Nephron (organoid): ENCODE measurements at regions not wholly inside any gene's neighbourhood (a gene's known extent, or its start where the extent isn't known, plus 50 kb on each side); places are given as distances from the start of the nearest gene placed in this dataset.

Experiments used
- H3K27ac Mint-ChIP-seq, 3 experiments: 2 replicates each; pipeline ENCODE4 v1.8.0; 2020; ENCODE audit warnings: mixed read lengths in 3 of 3, mild to moderate bottlenecking in 2 of 3, moderate library complexity in 1 of 3
- H3K27me3 Mint-ChIP-seq: 2 replicates; pipeline ENCODE4 v1.8.0; 2021; ENCODE audit warnings: low read depth, mild to moderate bottlenecking, moderate library complexity, mixed read lengths
- H3K36me3 Mint-ChIP-seq: 2 replicates; pipeline ENCODE4 v1.8.0; 2020; ENCODE audit warnings: low read depth, mixed read lengths
- H3K4me1 Mint-ChIP-seq: 2 replicates; pipeline ENCODE4 v1.8.0; 2020; ENCODE audit warnings: mixed read lengths
- H3K4me3 Mint-ChIP-seq, 3 experiments: 2 replicates each; pipeline ENCODE4 v1.8.0; 2020; ENCODE audit warnings: mild to moderate bottlenecking in 3 of 3, mixed read lengths in 3 of 3, moderate library complexity in 2 of 3
- H3K9me3 Mint-ChIP-seq: 2 replicates; pipeline ENCODE4 v1.8.0; 2020; ENCODE audit warnings: mixed read lengths
- TF ChIP-seq, protein P1 (sequence below), 3 experiments: fragments of 200-600 bp; sonication (generic); IDR thresholded peaks; one replicate each; pipeline ENCODE4 v1.5.0; 2021; ENCODE audit warnings: antibody characterized with exemption in 3 of 3; ENCODE audit not compliant: unreplicated experiment in 3 of 3

DNA sequence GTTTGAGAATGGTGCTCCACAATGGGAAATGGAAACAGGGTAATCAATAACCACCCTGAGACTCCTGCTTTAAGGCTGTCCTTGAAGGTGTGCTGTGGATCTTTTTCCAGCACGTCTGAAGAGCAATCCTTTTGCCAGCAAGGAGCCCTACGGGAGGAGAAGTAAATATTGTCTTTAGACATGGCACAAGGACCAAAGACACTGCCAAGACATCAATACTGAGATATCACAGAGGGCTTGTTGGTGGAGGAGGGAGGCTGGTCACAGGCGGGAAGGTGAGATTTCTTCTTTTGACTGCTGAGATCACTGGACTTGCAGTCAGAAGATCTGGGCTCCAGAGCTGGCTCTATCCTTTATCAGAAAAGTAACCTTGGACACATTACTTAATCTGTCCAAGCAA, 135.0 kb upstream of the ZNF462 start:
- H3K27me3 Mint-ChIP-seq: no peaks in the 10 kb centered on the region
- TF ChIP-seq, protein P1, sequence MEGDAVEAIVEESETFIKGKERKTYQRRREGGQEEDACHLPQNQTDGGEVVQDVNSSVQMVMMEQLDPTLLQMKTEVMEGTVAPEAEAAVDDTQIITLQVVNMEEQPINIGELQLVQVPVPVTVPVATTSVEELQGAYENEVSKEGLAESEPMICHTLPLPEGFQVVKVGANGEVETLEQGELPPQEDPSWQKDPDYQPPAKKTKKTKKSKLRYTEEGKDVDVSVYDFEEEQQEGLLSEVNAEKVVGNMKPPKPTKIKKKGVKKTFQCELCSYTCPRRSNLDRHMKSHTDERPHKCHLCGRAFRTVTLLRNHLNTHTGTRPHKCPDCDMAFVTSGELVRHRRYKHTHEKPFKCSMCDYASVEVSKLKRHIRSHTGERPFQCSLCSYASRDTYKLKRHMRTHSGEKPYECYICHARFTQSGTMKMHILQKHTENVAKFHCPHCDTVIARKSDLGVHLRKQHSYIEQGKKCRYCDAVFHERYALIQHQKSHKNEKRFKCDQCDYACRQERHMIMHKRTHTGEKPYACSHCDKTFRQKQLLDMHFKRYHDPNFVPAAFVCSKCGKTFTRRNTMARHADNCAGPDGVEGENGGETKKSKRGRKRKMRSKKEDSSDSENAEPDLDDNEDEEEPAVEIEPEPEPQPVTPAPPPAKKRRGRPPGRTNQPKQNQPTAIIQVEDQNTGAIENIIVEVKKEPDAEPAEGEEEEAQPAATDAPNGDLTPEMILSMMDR (IDR thresholded peaks at IDR 0.05; ENCODE audit: unreplicated experiment in 3 of 3): no peak
- no peak overlapping the region for H3K27ac Mint-ChIP-seq
- no peaks in the 10 kb centered on the region for H3K36me3 Mint-ChIP-seq
- no peak overlapping the region for H3K4me3 Mint-ChIP-seq
- H3K4me1 Mint-ChIP-seq: peaks cover 5% of the 10 kb centered on the region
- H3K9me3 Mint-ChIP-seq: no peaks in the 10 kb centered on the region

DNA sequence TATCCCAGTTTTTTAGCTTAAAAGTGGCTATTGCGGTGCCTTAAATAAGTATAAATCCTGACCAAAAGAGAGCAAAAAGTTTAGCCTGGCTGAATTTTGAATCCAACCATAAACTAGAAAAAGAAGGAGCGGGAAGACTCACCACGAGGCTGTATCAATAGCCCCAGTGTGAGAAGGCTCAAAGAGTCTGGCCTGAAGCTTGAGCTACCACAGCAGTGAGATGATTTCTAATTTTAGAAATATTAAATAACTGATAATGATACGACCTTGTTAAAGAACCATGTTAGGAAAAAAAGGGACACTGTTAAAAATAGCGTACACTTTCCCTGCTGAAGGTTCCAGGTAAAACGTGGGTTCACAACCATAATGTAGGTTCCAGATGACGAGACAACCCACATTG, 134.1 kb upstream of the ZNF462 start:
- Mint-ChIP-seq H3K9me3 (no peaks in the 10 kb centered on the region), H3K27ac (no peak overlapping the region), H3K4me3 (no peak overlapping the region), H3K27me3 (no peaks in the 10 kb centered on the region), H3K36me3 (no peaks in the 10 kb centered on the region), H3K4me1 (peaks cover 5% of the 10 kb centered on the region)
- TF ChIP-seq, protein P1 (IDR thresholded peaks at IDR 0.05; ENCODE audit: unreplicated experiment in 3 of 3): no peak

DNA sequence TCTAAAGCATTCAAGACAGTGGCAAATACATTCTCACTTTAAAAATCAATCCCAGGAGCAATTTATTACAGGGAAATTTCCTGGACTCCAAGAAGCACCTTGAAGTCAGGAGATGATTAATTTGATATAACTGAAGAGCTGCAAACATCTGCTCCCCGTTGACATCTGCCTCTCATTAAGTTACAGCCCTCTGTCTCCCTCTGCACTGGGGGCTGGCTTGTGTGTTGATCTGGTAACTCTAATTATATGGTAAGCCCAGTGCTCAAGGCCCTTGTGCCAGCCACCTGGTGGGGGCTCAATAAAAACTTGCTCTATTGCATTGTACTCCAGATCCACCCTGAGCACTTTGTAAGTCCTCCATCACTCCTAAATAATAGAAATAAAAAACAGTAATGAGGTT, 131.1 kb upstream of the ZNF462 start:
- TF ChIP-seq, protein P1 (IDR thresholded peaks at IDR 0.05; ENCODE audit: unreplicated experiment in 3 of 3): no peak
- Mint-ChIP-seq H3K27ac (no peak overlapping the region), H3K4me1 (peaks cover 5% of the 10 kb centered on the region), H3K9me3 (no peaks in the 10 kb centered on the region), H3K36me3 (no peaks in the 10 kb centered on the region), H3K27me3 (peaks cover 5% of the 10 kb centered on the region), H3K4me3 (no peak overlapping the region)

DNA sequence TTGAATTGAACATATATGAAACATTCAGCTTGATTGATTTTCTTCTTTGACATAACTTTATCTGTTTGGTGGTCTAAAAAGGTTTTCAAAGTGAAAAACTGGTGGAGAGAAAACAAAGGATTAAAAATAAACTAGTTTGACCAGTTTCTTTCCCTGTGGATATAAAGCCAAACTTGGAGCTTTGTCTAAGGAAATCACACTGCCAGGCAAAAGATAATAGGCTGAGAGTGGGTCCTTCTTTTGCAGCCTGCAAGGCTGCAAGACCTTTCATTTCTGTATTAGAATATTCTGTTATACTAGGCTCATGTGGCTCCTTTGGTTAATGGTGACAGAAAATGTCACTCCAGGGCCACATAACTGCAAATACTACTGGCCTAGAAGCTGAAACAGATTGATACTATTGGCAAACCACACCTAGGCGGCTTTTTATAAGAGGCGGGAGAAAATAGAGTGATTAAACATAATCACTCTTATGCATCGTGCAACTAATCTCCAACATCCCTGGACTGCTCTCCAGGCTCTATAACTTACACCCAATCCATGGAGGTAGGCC, 129.1 kb upstream of the ZNF462 start:
- Mint-ChIP-seq H3K36me3 (no peaks in the 10 kb centered on the region), H3K27me3 (peaks cover 5% of the 10 kb centered on the region), H3K9me3 (no peaks in the 10 kb centered on the region), H3K27ac (no peak overlapping the region), H3K4me1 (peaks cover 5% of the 10 kb centered on the region), H3K4me3 (no peak overlapping the region)
- TF ChIP-seq, protein P1 (IDR thresholded peaks at IDR 0.05; ENCODE audit: unreplicated experiment in 3 of 3): no peak

DNA sequence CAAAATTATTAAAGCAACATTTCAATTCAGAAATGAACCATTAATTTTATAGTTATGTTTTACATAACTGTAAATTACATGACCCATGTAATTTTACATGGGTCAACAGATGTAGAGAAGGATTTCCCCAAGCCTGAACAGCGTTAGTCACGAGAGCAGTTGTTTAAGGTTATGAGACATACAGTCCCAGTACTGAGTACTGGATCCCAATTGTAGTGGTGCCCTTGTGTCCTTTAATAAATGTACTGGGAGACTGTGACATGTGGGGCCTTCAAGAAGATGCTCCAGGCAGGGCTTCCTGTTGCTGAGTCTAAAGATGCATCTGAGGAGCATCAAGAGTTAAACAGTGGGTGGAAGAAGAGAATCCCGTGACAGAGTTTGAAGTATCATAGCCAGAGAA, 125.5 kb upstream of the ZNF462 start:
- Mint-ChIP-seq H3K4me1 (no peaks in the 10 kb centered on the region), H3K9me3 (no peaks in the 10 kb centered on the region), H3K4me3 (no peak overlapping the region), H3K27ac (no peak overlapping the region), H3K27me3 (peaks cover 5% of the 10 kb centered on the region), H3K36me3 (no peaks in the 10 kb centered on the region)
- TF ChIP-seq, protein P1 (IDR thresholded peaks at IDR 0.05; ENCODE audit: unreplicated experiment in 3 of 3): no peak

DNA sequence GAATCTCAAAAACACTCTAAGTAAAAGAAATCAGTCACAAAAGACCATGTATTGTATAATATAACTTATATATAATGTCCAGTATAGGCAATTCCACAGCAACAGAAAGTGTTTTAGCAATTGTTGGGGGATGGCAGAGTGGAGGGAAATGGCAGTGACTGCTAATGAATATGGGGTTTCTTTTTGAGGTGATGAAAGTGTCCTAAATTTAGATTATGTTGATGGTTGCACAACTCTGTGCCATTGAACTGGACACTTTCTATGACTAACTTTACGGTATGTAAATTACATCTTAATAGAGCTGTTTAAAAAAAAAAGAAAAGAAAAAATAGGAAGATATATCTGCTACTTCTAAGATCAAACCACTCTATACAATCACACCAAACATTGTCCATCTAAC, 124.9 kb upstream of the ZNF462 start:
- no peaks in the 10 kb centered on the region for H3K9me3 Mint-ChIP-seq
- H3K36me3 Mint-ChIP-seq: no peaks in the 10 kb centered on the region
- TF ChIP-seq, protein P1 (IDR thresholded peaks at IDR 0.05; ENCODE audit: unreplicated experiment in 3 of 3): no peak

More for the DNA sequence above, 124.9 kb upstream of the ZNF462 start:
- no peak overlapping the region for H3K27ac Mint-ChIP-seq
- H3K4me3 Mint-ChIP-seq: no peak overlapping the region
- no peaks in the 10 kb centered on the region for H3K4me1 Mint-ChIP-seq
- H3K27me3 Mint-ChIP-seq: peaks cover 5% of the 10 kb centered on the region
